GM12892 (cell line): ENCODE measurements at regions not wholly inside any gene's neighbourhood (a gene's known extent, or its start where the extent isn't known, plus 50 kb on each side); places are given as distances from the start of the nearest gene placed in this dataset.

Source experiments
- POLR2A ChIP-seq: IDR thresholded peaks from 2 replicates; pipeline ENCODE4 v1.6.1; 2011; ENCODE audit warnings: low read depth, low read length, control low read depth
- POLR2AphosphoS5 ChIP-seq: IDR thresholded peaks from 2 replicates; pipeline ENCODE4 v1.6.1; 2011; ENCODE audit warnings: low read depth, low read length, control low read depth
- TAF1 ChIP-seq: IDR thresholded peaks from 2 replicates; pipeline ENCODE4 v1.6.1; 2011; ENCODE audit warnings: low read depth, mild to moderate bottlenecking, control low read depth, low read length, borderline replicate concordance

DNA sequence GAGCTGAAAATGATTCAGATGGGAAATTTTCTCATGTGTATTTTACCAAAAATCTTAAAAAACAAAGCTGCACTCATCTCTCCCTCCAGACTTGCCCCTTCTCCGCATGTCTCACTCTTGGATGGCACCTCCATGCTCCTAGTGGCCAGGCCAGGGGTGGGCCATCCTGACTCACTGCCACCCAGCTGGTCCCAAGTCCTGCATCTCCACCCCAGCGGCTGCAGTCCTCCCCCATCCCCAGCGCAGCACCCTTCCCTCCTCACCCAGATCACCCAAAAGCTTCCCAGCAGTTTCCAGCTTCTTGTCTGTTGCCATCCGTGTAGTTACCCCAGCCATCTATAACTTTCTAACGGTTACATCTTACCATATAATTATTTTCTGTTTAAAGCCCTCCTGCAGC lies 53.0 kb upstream of the INSIG1 start:
- TF ChIP-seq POLR2A: no peak
- no peak for TF ChIP-seq POLR2AphosphoS5
- TF ChIP-seq TAF1: no peak
